Upper lobe of left lung (tissue), 6 donors: ENCODE measurements at regions not wholly inside any gene's neighbourhood (a gene's known extent, or its start where the extent isn't known, plus 50 kb on each side); places are given as distances from the start of the nearest gene placed in this dataset.

Source experiments
- ATAC-seq, 2 donors: fragments of 200-7000 bp; cut with Tn5 transposase; one replicate each; pipeline ENCODE4 v1.9.1; 2022; ENCODE audit warnings: mild to moderate bottlenecking in 2 of 2, moderate library complexity in 2 of 2; ENCODE audit not compliant: low FRiP score in 2 of 2
- DNase-seq, 2 donors: peaks; one replicate each; pipeline ENCODE4 v3.0.0-alpha.2; 2019 to 2020
- H3K27ac ChIP-seq, 4 donors: fragments of 200-600 bp; sonication (generic); one replicate each; pipeline ENCODE4 v1.5.1; 2016 to 2019
- H3K27me3 ChIP-seq, 4 donors: fragments of 200-600 bp; sonication (generic); one replicate each; pipeline ENCODE4 v1.5.1; 2017 to 2019
- H3K36me3 ChIP-seq, 4 donors: fragments of 200-600 bp; sonication (generic); one replicate each; pipeline ENCODE4 v1.5.1; 2016 to 2019
- H3K4me1 ChIP-seq, 4 donors: fragments of 200-600 bp; sonication (generic); one replicate each; pipeline ENCODE4 v1.5.1; 2018 to 2019
- H3K4me3 ChIP-seq, 4 donors: fragments of 200-600 bp; sonication (generic); one replicate each; pipeline ENCODE4 v1.5.1; 2017 to 2019; ENCODE audit warnings: mild to moderate bottlenecking in 2 of 4, moderate library complexity in 1 of 4
- H3K9me3 ChIP-seq, 4 donors: fragments of 200-600 bp; sonication (generic); one replicate each; pipeline ENCODE4 v1.5.1; 2018 to 2019
- CTCF ChIP-seq, 6 experiments: fragments of 450-650 bp in 4 of 6; fragments of 200-600 bp in 2 of 6; sonication (generic) in 2 of 6; IDR thresholded peaks; one replicate each; pipeline ENCODE4 v1.5.1; 2016 to 2019; ENCODE audit warnings: antibody characterized with exemption in 6 of 6
- EP300 ChIP-seq, 4 donors: sonication (generic); formaldehyde crosslinking; IDR thresholded peaks; one replicate each; pipeline ENCODE4 v1.5.1; 2017; ENCODE audit warnings: antibody characterized with exemption in 4 of 4, control low read depth in 2 of 4
- POLR2A ChIP-seq, 4 donors: fragments of 450-650 bp; IDR thresholded peaks; one replicate each; pipeline ENCODE4 v1.5.1; 2016 to 2017; ENCODE audit warnings: antibody characterized with exemption in 4 of 4, mild to moderate bottlenecking in 2 of 4
- POLR2AphosphoS5 ChIP-seq, 2 donors: sonication (generic); formaldehyde crosslinking; IDR thresholded peaks; one replicate each; pipeline ENCODE4 v1.5.1; 2017; ENCODE audit warnings: antibody characterized with exemption in 2 of 2
- WGBS, 2 donors: methylation state at CpG; one replicate each; pipeline ENCODE4 v1.1.5; 2017 to 2018; 5-methylcytosine and 5-hydroxymethylcytosine counted together
- donor health status: DM: no; HTN: no; CAD: no; lungs with moderate emphysema.
- donor health status: DM: no; HTN: yes; CAD: no; lungs with severe emphysema.

GRCh38 chr14:89600950-89601826 is 184.2 kb upstream of the FOXN3 start:
- no peak for TF ChIP-seq CTCF (IDR thresholded peaks at IDR 0.05)
- no peak for TF ChIP-seq POLR2A (IDR thresholded peaks at IDR 0.05)
- TF ChIP-seq POLR2AphosphoS5 (IDR thresholded peaks at IDR 0.05), result no peak
- TF ChIP-seq EP300 (IDR thresholded peaks at IDR 0.05), result no peak
- WGBS, 2 donors, result 55 to 60% methylated on average over 3 of the region's 3 CpGs
- Histone ChIP-seq H3K27me3 (no peaks in the 10 kb centered on the region), H3K27ac (no peak overlapping the region), H3K4me1 (peaks cover 0 to 9% (median 3%) of the 10 kb centered on the region in 4 donors), H3K4me3 (no peak overlapping the region), H3K9me3 (peaks cover 19 to 33% (median 22%) of the 10 kb centered on the region in 4 donors), H3K36me3 (no peaks in the 10 kb centered on the region)
- no peak for ATAC-seq
- DNase-seq, result no peak

- DNase-seq (no peak), ATAC-seq (no peak)
- Histone ChIP-seq H3K27me3 (no peaks in the 10 kb centered on the region), H3K9me3 (peaks cover 18 to 28% (median 20%) of the 10 kb centered on the region in 4 donors), H3K36me3 (no peaks in the 10 kb centered on the region), H3K4me1 (peaks cover 0 to 9% (median 3%) of the 10 kb centered on the region in 4 donors), H3K27ac (peak overlapping the region in 1 of 4 donors; percentile 6), H3K4me3 (no peak overlapping the region)
- TF ChIP-seq EP300 (IDR thresholded peaks at IDR 0.05), result no peak
- no peak for TF ChIP-seq POLR2A (IDR thresholded peaks at IDR 0.05)
- TF ChIP-seq CTCF (IDR thresholded peaks at IDR 0.05), result no peak
- no peak for TF ChIP-seq POLR2AphosphoS5 (IDR thresholded peaks at IDR 0.05)
Observed at GRCh38 chr14:89600029-89600428, 183.0 kb upstream of the FOXN3 start.

GRCh38 chr14:89598548-89599186 is 181.6 kb upstream of the FOXN3 start:
- TF ChIP-seq CTCF (IDR thresholded peaks at IDR 0.05) (no peak), POLR2A (IDR thresholded peaks at IDR 0.05) (no peak), POLR2AphosphoS5 (IDR thresholded peaks at IDR 0.05) (no peak), EP300 (IDR thresholded peaks at IDR 0.05) (no peak)
- H3K36me3 ChIP-seq, result no peaks in the 10 kb centered on the region
- H3K4me3 ChIP-seq, result no peak overlapping the region
- H3K27ac ChIP-seq, result no peak overlapping the region
- ATAC-seq, result no peak
- H3K27me3 ChIP-seq, result no peaks in the 10 kb centered on the region
- H3K4me1 ChIP-seq, result peaks cover 0 to 7% (median 3%) of the 10 kb centered on the region in 4 donors
- no peak for DNase-seq
- H3K9me3 ChIP-seq, result peaks cover 17 to 28% (median 20%) of the 10 kb centered on the region in 4 donors
- 95 to 98% methylated on average over 2 of the region's 2 CpGs for WGBS, 2 donors

GRCh38 chr14:89592961-89593360 is 175.9 kb upstream of the FOXN3 start:
- no peaks in the 10 kb centered on the region for H3K36me3 ChIP-seq
- peaks cover 0 to 8% (median 3%) of the 10 kb centered on the region in 4 donors for H3K9me3 ChIP-seq
- peaks cover 0 to 12% (median 4%) of the 10 kb centered on the region in 4 donors for H3K4me1 ChIP-seq
- TF ChIP-seq POLR2AphosphoS5 (IDR thresholded peaks at IDR 0.05), result no peak
- no peak for TF ChIP-seq EP300 (IDR thresholded peaks at IDR 0.05)
- no peak for TF ChIP-seq CTCF (IDR thresholded peaks at IDR 0.05)
- TF ChIP-seq POLR2A (IDR thresholded peaks at IDR 0.05), result no peak
- H3K27ac ChIP-seq, result no peak overlapping the region
- DNase-seq (no peak), ATAC-seq (no peak)
- no peaks in the 10 kb centered on the region for H3K27me3 ChIP-seq
- no peak overlapping the region for H3K4me3 ChIP-seq
